ENCODE measurements at regions not wholly inside any gene's neighbourhood (a gene's known extent, or its start where the extent isn't known, plus 50 kb on each side); places are given as distances from the start of the nearest gene placed in this dataset.

- no peaks in the 10 kb centered on the region for H3K4me1 ChIP-seq
- no peaks in the 10 kb centered on the region for H3K9me3 ChIP-seq
- H3K27me3 ChIP-seq, result no peaks in the 10 kb centered on the region
- H3K4me3 ChIP-seq, result no peak overlapping the region
- H3K27ac ChIP-seq, result no peak overlapping the region
- H3K36me3 ChIP-seq, result no peaks in the 10 kb centered on the region
- no peak for DNase-seq (ENCODE audit: low spot score)
- no peak for TF ChIP-seq CTCF (IDR thresholded peaks at IDR 0.05)
Measured at GRCh38 chr13:22936228-22936627, 244.6 kb upstream of the SGCG start.

- Histone ChIP-seq H3K4me3 (no peak overlapping the region), H3K9me3 (no peaks in the 10 kb centered on the region), H3K27me3 (no peaks in the 10 kb centered on the region), H3K4me1 (no peaks in the 10 kb centered on the region), H3K36me3 (no peaks in the 10 kb centered on the region), H3K27ac (no peak overlapping the region)
- no peak for TF ChIP-seq CTCF (IDR thresholded peaks at IDR 0.05)
- DNase-seq (ENCODE audit: low spot score), result no peak
Measured at GRCh38 chr13:22937241-22937640, 243.5 kb upstream of the SGCG start.

GRCh38 chr13:22937953-22938352, 242.8 kb upstream of the SGCG start:
- Histone ChIP-seq H3K4me3 (no peak overlapping the region), H3K36me3 (no peaks in the 10 kb centered on the region), H3K27ac (no peak overlapping the region), H3K9me3 (no peaks in the 10 kb centered on the region), H3K4me1 (no peaks in the 10 kb centered on the region), H3K27me3 (no peaks in the 10 kb centered on the region)
- DNase-seq (ENCODE audit: low spot score), result no peak
- TF ChIP-seq CTCF (IDR thresholded peaks at IDR 0.05), result no peak

- Histone ChIP-seq H3K4me1 (no peaks in the 10 kb centered on the region), H3K4me3 (no peak overlapping the region), H3K9me3 (no peaks in the 10 kb centered on the region), H3K27ac (no peak overlapping the region), H3K36me3 (no peaks in the 10 kb centered on the region), H3K27me3 (no peaks in the 10 kb centered on the region)
- no peak for TF ChIP-seq CTCF (IDR thresholded peaks at IDR 0.05)
- DNase-seq (ENCODE audit: low spot score), result no peak
Measured at GRCh38 chr13:22938576-22938975, 242.2 kb upstream of the SGCG start.

- Histone ChIP-seq H3K4me1 (no peaks in the 10 kb centered on the region), H3K27ac (no peak overlapping the region), H3K9me3 (no peaks in the 10 kb centered on the region), H3K27me3 (no peaks in the 10 kb centered on the region), H3K36me3 (no peaks in the 10 kb centered on the region), H3K4me3 (no peak overlapping the region)
- TF ChIP-seq CTCF (IDR thresholded peaks at IDR 0.05), result no peak
- no peak for DNase-seq (ENCODE audit: low spot score)
Measured at GRCh38 chr13:22939157-22939556, 241.6 kb upstream of the SGCG start.

- Histone ChIP-seq H3K36me3 (no peaks in the 10 kb centered on the region), H3K27me3 (no peaks in the 10 kb centered on the region), H3K4me3 (no peak overlapping the region), H3K27ac (no peak overlapping the region), H3K4me1 (no peaks in the 10 kb centered on the region), H3K9me3 (no peaks in the 10 kb centered on the region)
- DNase-seq (ENCODE audit: low spot score), result no peak
- no peak for TF ChIP-seq CTCF (IDR thresholded peaks at IDR 0.05)
Measured at GRCh38 chr13:22940090-22940710, 240.6 kb upstream of the SGCG start.

Measured in right atrium auricular region (tissue), 2 donors.